GM12878 (cell line): ENCODE measurements at regions not wholly inside any gene's neighbourhood (a gene's known extent, or its start where the extent isn't known, plus 50 kb on each side); places are given as distances from the start of the nearest gene placed in this dataset.

Experiments used
- ATAC-seq: fragments of 200-7000 bp; cut with Tn5 transposase; 3 replicates; pipeline ENCODE4 v1.9.1; 2020; ENCODE audit warnings: mild to moderate bottlenecking, moderate library complexity
- BruUV-seq: library from RNA; stranded (reverse); fragments of 400-500 nt; replicated peaks from 2 replicates; lab custom pipeline; 2021; lab: Mats Ljungman, UMichigan
- CTCF ChIA-PET: fragments of 300-600 bp; sonication (Branson Sonifier 250); formaldehyde crosslinking; extraction: SDS; loops from one replicate; lab custom pipeline; 2021; ENCODE audit warnings: inconsistent platforms; lab: Yijun Ruan, JAX
- POLR2A ChIA-PET: fragments of 350-600 bp; formaldehyde crosslinking; extraction: SDS; loops from one replicate; lab custom pipeline; 2021; ENCODE audit warnings: inconsistent platforms; lab: Charles Lee
- RAD21 ChIA-PET: fragments of 300-600 bp; sonication (Branson Sonifier 250); formaldehyde crosslinking; loops from one replicate; lab custom pipeline; 2023; ENCODE audit warnings: antibody characterized with exemption; ENCODE audit not compliant: unreplicated experiment; lab: Charles Lee
- SMC1A ChIA-PET: fragments of 300-600 bp; sonication (Branson Sonifier 250); formaldehyde crosslinking; loops from one replicate; lab custom pipeline; 2023; ENCODE audit not compliant: unreplicated experiment, uncharacterized antibody; lab: Charles Lee
- DNase-seq: peaks from one replicate; pipeline ENCODE4 v3.0.0-alpha.2; 2011; ENCODE audit warnings: low read depth, low spot score
- FAIRE-seq: peaks from 3 replicates; lab custom pipeline; 2011; peaks lifted over from hg19 to GRCh38; lab: Jason Lieb, UNC
- H2AFZ ChIP-seq: 2 replicates; pipeline ENCODE4 v1.6.0; 2011; ENCODE audit warnings: low read depth, low read length, control low read depth; ENCODE audit not compliant: control insufficient read depth
- H3K27ac ChIP-seq: 2 replicates; pipeline ENCODE4 v1.5.1; 2011; ENCODE audit warnings: control low read depth; ENCODE audit not compliant: control insufficient read depth, insufficient read depth
- H3K27me3 ChIP-seq, 2 experiments: replicated peaks in 1 of 2; 2 replicates each; pipeline versions ENCODE4 v1.6.0 to v1.6.1; 2011; ENCODE audit warnings: low read length in 1 of 2; ENCODE audit not compliant: control insufficient read depth in 2 of 2, insufficient read depth in 2 of 2
- H3K36me3 ChIP-seq, 2 experiments: 2 replicates each; pipeline ENCODE4 v1.5.1; 2011; ENCODE audit warnings: low read length in 1 of 2; ENCODE audit not compliant: control insufficient read depth in 2 of 2, insufficient read depth in 2 of 2
- H3K4me1 ChIP-seq: 2 replicates; pipeline ENCODE4 v1.6.1; 2011; ENCODE audit warnings: mild to moderate bottlenecking, low read length, moderate library complexity, mixed read lengths; ENCODE audit not compliant: control insufficient read depth, insufficient read depth
- H3K4me2 ChIP-seq: 2 replicates; pipeline ENCODE4 v1.6.0; 2011; ENCODE audit warnings: control low read depth; ENCODE audit not compliant: control insufficient read depth, insufficient read depth
- H3K4me3 ChIP-seq: fragments of 200-600 bp; sonication (generic); 2 replicates; pipeline ENCODE4 v1.5.1; 2016
- H3K79me2 ChIP-seq: 2 replicates; pipeline ENCODE4 v1.6.0; 2011; ENCODE audit warnings: low read length; ENCODE audit not compliant: control insufficient read depth, insufficient read depth
- H3K9ac ChIP-seq: 2 replicates; pipeline ENCODE4 v1.8.0; 2011; ENCODE audit warnings: low read length, control low read depth, mixed read lengths; ENCODE audit not compliant: control insufficient read depth, insufficient read depth
- H3K9me3 ChIP-seq: replicated peaks from 3 replicates; pipeline ENCODE4 v1.5.1; 2011; ENCODE audit warnings: mild to moderate bottlenecking, low read length; ENCODE audit not compliant: control insufficient read depth, insufficient read depth
- H4K20me1 ChIP-seq: 2 replicates; pipeline ENCODE4 v1.6.0; 2011; ENCODE audit not compliant: control insufficient read depth, insufficient read depth
- GATAD2B ChIP-seq: fragments of 450-650 bp; conservative IDR thresholded peaks from 2 replicates; pipeline ENCODE4 v1.6.1; 2017; ENCODE audit warnings: low read depth, mild to moderate bottlenecking, moderate library complexity
- MEF2A ChIP-seq: IDR thresholded peaks from 2 replicates; pipeline ENCODE4 v1.6.1; 2011; ENCODE audit warnings: low read depth, mild to moderate bottlenecking, low read length, moderate library complexity; ENCODE audit not compliant: insufficient read depth
- MLLT1 ChIP-seq: fragments of 450-650 bp; IDR thresholded peaks from 2 replicates; pipeline ENCODE4 v1.6.1; 2016; ENCODE audit warnings: mild to moderate bottlenecking
- MTA3 ChIP-seq: IDR thresholded peaks from 2 replicates; pipeline ENCODE4 v1.6.1; 2012; ENCODE audit warnings: low read length, inconsistent platforms, borderline replicate concordance
- NFYA ChIP-seq: IDR thresholded peaks from 2 replicates; pipeline ENCODE4 v1.6.1; 2011; ENCODE audit warnings: low read depth, mild to moderate bottlenecking, low read length, improper control_type of control experiment, borderline replicate concordance
- RUNX3 ChIP-seq: IDR thresholded peaks from 2 replicates; pipeline ENCODE4 v1.6.1; 2012; ENCODE audit warnings: low read length, inconsistent platforms
- TARDBP ChIP-seq: IDR thresholded peaks from 2 replicates; pipeline ENCODE4 v1.6.1; 2016; ENCODE audit warnings: borderline replicate concordance
- TCF3 ChIP-seq: IDR thresholded peaks from 2 replicates; pipeline ENCODE4 v1.6.1; 2012; ENCODE audit warnings: low read depth, mild to moderate bottlenecking, low read length, borderline replicate concordance; ENCODE audit not compliant: insufficient read depth
- ZBED1 ChIP-seq: IDR thresholded peaks from 2 replicates; pipeline ENCODE4 v1.6.1; 2016; ENCODE audit warnings: borderline replicate concordance
- WGBS: methylation state at CpG from one replicate; pipeline ENCODE4 v1.1.6; 2016; ENCODE audit warnings: low lambda C conversion rate; ENCODE audit not compliant: insufficient replicate concordance, insufficient coverage; ENCODE audit errors: missing lambda C conversion rate; 5-methylcytosine and 5-hydroxymethylcytosine counted together
- in situ Hi-C: fragments of 300-500 bp; cut with MboI; formaldehyde crosslinking; loops from 9 replicates; pipeline ENCODE4 v1.14.3; 2018; ENCODE audit warnings: mixed read lengths
- intact Hi-C: fragments of 100-400 bp; cut with micrococcal nuclease; formaldehyde crosslinking; loops from one replicate; pipeline ENCODE4 v1.14.2; 2022; ENCODE audit not compliant: unreplicated experiment

GRCh38 chr5:57383093-57383861 is 99.3 kb downstream of the ACTBL2 start:
- no peak overlapping the region for H2AFZ ChIP-seq
- no peak overlapping the region for H3K27ac ChIP-seq
- ChIA-PET SMC1A (interaction anchor here (0.9 kb wide), 1 partner anchor 20 kb away, joined by 3 read pairs; no protein-coding TSS in a partner anchor), CTCF (interaction anchor here (0.7 to 1.4 kb wide), 2 partner anchors 44 to 63 kb away, joined by 3 read pairs; no protein-coding TSS in a partner anchor), RAD21 (no interaction called here)
- FAIRE-seq (no peak), ATAC-seq (no peak)
- in situ Hi-C loops: no loop called here
- H3K79me2 ChIP-seq: no peaks in the 10 kb centered on the region
- H3K36me3 ChIP-seq: no peaks in the 10 kb centered on the region
- H4K20me1 ChIP-seq: no peaks in the 10 kb centered on the region
- no peak overlapping the region for H3K9ac ChIP-seq
- TF ChIP-seq ZBED1 (no peak), TARDBP (no peak), MTA3 (no peak), GATAD2B (no peak), TCF3 (no peak), RUNX3 (no peak), NFYA (no peak), MLLT1 (no peak), MEF2A (no peak)
- TF ChIP-seq, all 136 proteins: peak for 0
- no peak overlapping the region for H3K4me3 ChIP-seq
- no TSS peak for BruUV-seq
- no peak overlapping the region for H3K4me2 ChIP-seq
- no peaks in the 10 kb centered on the region for H3K9me3 ChIP-seq
- H3K27me3 ChIP-seq: no peaks in the 10 kb centered on the region
- WGBS: 11% methylated on average over 9 of the region's 9 CpGs
- H3K4me1 ChIP-seq: no peaks in the 10 kb centered on the region
- intact Hi-C loops: no loop called here
- POLR2A ChIA-PET: no interaction called here
- DNase-seq: no peak
